ENCODE measurements at regions not wholly inside any gene's neighbourhood (a gene's known extent, or its start where the extent isn't known, plus 50 kb on each side); places are given as distances from the start of the nearest gene placed in this dataset.

DNA sequence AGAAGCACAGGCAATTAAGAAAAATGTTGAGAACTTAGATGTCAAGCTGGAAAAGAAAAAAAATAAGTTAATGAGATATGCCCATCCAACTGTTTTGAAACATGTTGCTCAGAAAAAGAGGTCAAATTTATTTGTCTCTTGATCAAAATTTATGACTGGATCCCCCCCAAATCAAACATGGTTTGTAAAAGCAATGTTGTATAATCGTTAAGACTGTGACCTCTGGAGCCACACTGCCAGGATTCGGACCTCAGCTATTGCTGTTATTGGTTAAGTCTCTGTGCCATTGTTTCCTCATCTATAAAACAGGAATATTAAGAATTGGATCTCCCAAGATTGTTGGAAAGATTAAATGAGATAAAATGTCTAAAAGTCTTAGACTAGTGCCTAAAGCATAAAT, 51.9 kb upstream of the LRRK2 start:
- 75 to 79% methylated on average over 2 of the region's 2 CpGs for WGBS, 2 donors
- no peaks in the 10 kb centered on the region for H3K9me3 ChIP-seq
- no peak overlapping the region for H3K4me3 ChIP-seq
- ATAC-seq (no peak), DNase-seq (no peak)
- intact Hi-C loops (cut with DNase I), result no loop called here
- TF ChIP-seq, protein P1, sequence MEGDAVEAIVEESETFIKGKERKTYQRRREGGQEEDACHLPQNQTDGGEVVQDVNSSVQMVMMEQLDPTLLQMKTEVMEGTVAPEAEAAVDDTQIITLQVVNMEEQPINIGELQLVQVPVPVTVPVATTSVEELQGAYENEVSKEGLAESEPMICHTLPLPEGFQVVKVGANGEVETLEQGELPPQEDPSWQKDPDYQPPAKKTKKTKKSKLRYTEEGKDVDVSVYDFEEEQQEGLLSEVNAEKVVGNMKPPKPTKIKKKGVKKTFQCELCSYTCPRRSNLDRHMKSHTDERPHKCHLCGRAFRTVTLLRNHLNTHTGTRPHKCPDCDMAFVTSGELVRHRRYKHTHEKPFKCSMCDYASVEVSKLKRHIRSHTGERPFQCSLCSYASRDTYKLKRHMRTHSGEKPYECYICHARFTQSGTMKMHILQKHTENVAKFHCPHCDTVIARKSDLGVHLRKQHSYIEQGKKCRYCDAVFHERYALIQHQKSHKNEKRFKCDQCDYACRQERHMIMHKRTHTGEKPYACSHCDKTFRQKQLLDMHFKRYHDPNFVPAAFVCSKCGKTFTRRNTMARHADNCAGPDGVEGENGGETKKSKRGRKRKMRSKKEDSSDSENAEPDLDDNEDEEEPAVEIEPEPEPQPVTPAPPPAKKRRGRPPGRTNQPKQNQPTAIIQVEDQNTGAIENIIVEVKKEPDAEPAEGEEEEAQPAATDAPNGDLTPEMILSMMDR (IDR thresholded peaks at IDR 0.05), result no peak
- no peaks in the 10 kb centered on the region for H3K36me3 ChIP-seq
- H3K27me3 ChIP-seq, result no peaks in the 10 kb centered on the region
- no peak overlapping the region for H3K27ac ChIP-seq
- peaks cover 0 to 4% (median 0%) of the 10 kb centered on the region in 9 donors for H3K4me1 ChIP-seq

DNA sequence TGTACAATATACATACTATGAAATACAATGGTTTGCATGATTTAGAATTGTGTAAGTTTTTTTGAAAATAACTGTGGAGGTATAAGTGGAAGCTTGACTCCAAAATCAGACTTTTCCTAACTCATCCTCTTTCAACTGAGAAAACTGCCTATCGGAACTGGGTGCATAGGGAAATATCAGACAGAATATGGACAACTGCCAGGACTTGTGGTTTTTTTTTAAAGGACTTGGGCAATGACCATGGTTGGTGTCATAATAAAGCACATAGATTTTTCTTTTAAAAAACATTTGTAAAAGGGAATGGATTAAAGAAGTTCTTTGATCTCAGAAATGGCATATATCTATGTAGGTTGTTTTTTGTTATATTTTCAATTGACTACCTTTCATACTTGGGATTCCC, 53.3 kb upstream of the LRRK2 start:
- H3K36me3 ChIP-seq, result no peaks in the 10 kb centered on the region
- ATAC-seq, result no peak
- 71 to 84% methylated on average over 1 of the region's 1 CpG for WGBS, 2 donors
- DNase-seq, result no peak
- TF ChIP-seq, protein P1 (IDR thresholded peaks at IDR 0.05), result no peak
- no peak overlapping the region for H3K27ac ChIP-seq
- intact Hi-C loops (cut with DNase I), result no loop called here
- H3K4me3 ChIP-seq, result no peak overlapping the region
- H3K9me3 ChIP-seq, result no peaks in the 10 kb centered on the region
- H3K27me3 ChIP-seq, result no peaks in the 10 kb centered on the region
- peaks cover 0 to 4% (median 0%) of the 10 kb centered on the region in 9 donors for H3K4me1 ChIP-seq

DNA sequence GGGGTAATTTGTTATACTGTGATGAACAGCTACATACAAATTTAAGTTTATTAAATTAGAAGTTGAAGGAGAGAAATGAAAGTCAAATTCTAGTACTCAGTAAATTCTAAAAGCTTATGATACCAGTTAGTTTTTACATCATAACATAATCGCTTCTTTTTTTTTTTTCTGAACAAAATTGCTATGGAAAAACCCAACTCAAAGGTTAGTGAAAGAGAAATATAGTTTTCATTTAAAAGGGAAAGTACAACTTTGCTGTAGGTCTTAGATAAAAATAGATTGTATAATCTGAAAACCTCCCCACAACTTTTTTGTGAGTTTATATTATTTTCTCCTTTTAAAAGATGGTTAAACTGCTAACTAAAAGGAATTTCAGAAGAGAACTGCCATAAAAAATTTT, 53.7 kb upstream of the LRRK2 start:
- no peak for ATAC-seq
- Histone ChIP-seq H3K27ac (no peak overlapping the region), H3K4me3 (no peak overlapping the region), H3K36me3 (no peaks in the 10 kb centered on the region), H3K4me1 (peaks cover 0 to 4% (median 0%) of the 10 kb centered on the region in 9 donors), H3K9me3 (no peaks in the 10 kb centered on the region), H3K27me3 (no peaks in the 10 kb centered on the region)
- WGBS, 2 donors, result 87 to 92% methylated on average over 1 of the region's 1 CpG
- intact Hi-C loops (cut with DNase I), result no loop called here
- DNase-seq, result no peak
- TF ChIP-seq, protein P1 (IDR thresholded peaks at IDR 0.05), result no peak

DNA sequence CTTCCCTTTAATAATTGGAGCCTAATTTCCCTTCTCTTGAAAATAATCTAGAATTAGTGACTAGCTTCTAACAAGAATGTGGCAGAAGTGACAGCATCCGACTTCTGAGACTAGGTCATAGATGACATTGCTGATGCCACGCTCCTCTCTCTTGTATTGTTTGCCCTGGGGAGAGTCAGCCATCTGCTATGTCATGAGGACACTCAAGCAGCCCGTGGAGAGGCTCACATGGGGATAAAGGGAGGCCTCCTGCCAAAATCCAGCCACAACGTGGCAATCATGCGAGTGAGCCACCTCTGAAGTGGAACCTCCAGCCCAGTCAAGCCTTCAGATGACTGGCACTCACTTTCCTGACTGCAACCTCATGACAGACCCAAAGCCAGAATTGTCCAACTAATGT, 54.2 kb upstream of the LRRK2 start:
- Histone ChIP-seq H3K9me3 (no peaks in the 10 kb centered on the region), H3K36me3 (no peaks in the 10 kb centered on the region), H3K4me3 (no peak overlapping the region), H3K4me1 (peaks cover 0 to 4% (median 0%) of the 10 kb centered on the region in 9 donors), H3K27me3 (no peaks in the 10 kb centered on the region), H3K27ac (no peak overlapping the region)
- ATAC-seq, result no peak
- WGBS, 2 donors, result 65 to 70% methylated on average over 5 of the region's 5 CpGs
- intact Hi-C loops (cut with DNase I), result no loop called here
- TF ChIP-seq, protein P1 (IDR thresholded peaks at IDR 0.05), result no peak
- DNase-seq, result no peak
